Caco-2 (cell line): ENCODE measurements at regions not wholly inside any gene's neighbourhood (a gene's known extent, or its start where the extent isn't known, plus 50 kb on each side); places are given as distances from the start of the nearest gene placed in this dataset.
"Not testable (repeated sequence)": the region's sequence is repeated elsewhere in the genome, so short reads cannot be mapped to it uniquely, and the experiment has no call there.

Experiments used
- BruUV-seq: library from RNA; stranded (reverse); fragments of 400-500 nt; replicated peaks from 2 replicates; lab custom pipeline; 2021; lab: Mats Ljungman, UMichigan
- CTCF ChIA-PET: fragments of 300-600 bp; sonication (Branson Sonifier 250); formaldehyde crosslinking; loops from one replicate; lab custom pipeline; 2022; ENCODE audit warnings: antibody characterized with exemption; lab: Charles Lee
- POLR2A ChIA-PET: fragments of 300-600 bp; sonication (Branson Sonifier 250); formaldehyde crosslinking; loops from one replicate; lab custom pipeline; 2022; ENCODE audit warnings: antibody characterized with exemption; lab: Charles Lee
- DNase-seq, 2 experiments: peaks; one replicate each; pipeline versions ENCODE4 v3.0.0 to v3.0.0-alpha.2; 2020 to 2022
- H3K27me3 ChIP-seq: replicated peaks from 2 replicates; pipeline ENCODE4 v1.6.0; 2011; ENCODE audit warnings: low read length; ENCODE audit not compliant: control insufficient read depth, insufficient read depth
- H3K36me3 ChIP-seq: 2 replicates; pipeline ENCODE4 v1.5.1; 2011; ENCODE audit warnings: low read length; ENCODE audit not compliant: control insufficient read depth, insufficient read depth
- H3K4me1 ChIP-seq: fragments of 250-450 bp; sonication (Bioruptor Pico); 2 replicates; pipeline ENCODE4 v1.5.1; 2020; ENCODE audit warnings: mild to moderate bottlenecking
- H3K4me3 ChIP-seq: 2 replicates; pipeline ENCODE4 v1.5.1; 2011; ENCODE audit warnings: low read depth, mild to moderate bottlenecking, control low read depth, low read length
- H3K9me3 ChIP-seq: fragments of 250-450 bp; sonication (Bioruptor Pico); 2 replicates; pipeline ENCODE4 v1.5.1; 2020; ENCODE audit warnings: mild to moderate bottlenecking, moderate library complexity
- H3K27ac Mint-ChIP-seq: one replicate; pipeline ENCODE4 v1.8.0; 2022; ENCODE audit warnings: mixed read lengths; ENCODE audit not compliant: unreplicated experiment
- H3K27me3 Mint-ChIP-seq: one replicate; pipeline ENCODE4 v1.8.0; 2022; ENCODE audit warnings: mixed read lengths; ENCODE audit not compliant: insufficient read depth, unreplicated experiment
- H3K36me3 Mint-ChIP-seq: one replicate; pipeline ENCODE4 v1.8.0; 2022; ENCODE audit warnings: mild to moderate bottlenecking, mixed read lengths; ENCODE audit not compliant: insufficient read depth, unreplicated experiment
- H3K4me1 Mint-ChIP-seq: one replicate; pipeline ENCODE4 v1.8.0; 2022; ENCODE audit warnings: low read depth, mixed read lengths; ENCODE audit not compliant: unreplicated experiment
- H3K4me3 Mint-ChIP-seq: one replicate; pipeline ENCODE4 v1.8.0; 2022; ENCODE audit warnings: mild to moderate bottlenecking, moderate library complexity, mixed read lengths; ENCODE audit not compliant: unreplicated experiment
- H3K9me3 Mint-ChIP-seq: one replicate; pipeline ENCODE4 v1.8.0; 2022; ENCODE audit warnings: mixed read lengths; ENCODE audit not compliant: unreplicated experiment
- intact Hi-C: fragments of 100-400 bp; cut with micrococcal nuclease; formaldehyde crosslinking; loops from one replicate; pipeline ENCODE4 v1.10.0; 2022; ENCODE audit not compliant: unreplicated experiment

GRCh38 chr12:8282181-8282580 is 54.8 kb upstream of the FAM90A1 start:
- H3K27me3 Mint-ChIP-seq: peaks cover 16% of the 10 kb centered on the region
- H3K27me3 ChIP-seq, H3K27ac Mint-ChIP-seq, H3K36me3 Mint-ChIP-seq, H3K9me3 Mint-ChIP-seq, intact Hi-C loops, H3K4me1 ChIP-seq, BruUV-seq, POLR2A ChIA-PET, H3K4me3 ChIP-seq, H3K4me1 Mint-ChIP-seq, H3K9me3 ChIP-seq, H3K4me3 Mint-ChIP-seq, H3K36me3 ChIP-seq, DNase-seq: not testable (repeated sequence)
- CTCF ChIA-PET: interaction anchor here (0.6 kb wide), 1 partner anchor 111 kb away, joined by 3 read pairs; no protein-coding TSS in a partner anchor

GRCh38 chr12:8285681-8286080 is 58.3 kb upstream of the FAM90A1 start:
- H3K9me3 Mint-ChIP-seq, H3K36me3 Mint-ChIP-seq, H3K4me3 Mint-ChIP-seq, intact Hi-C loops, H3K4me1 Mint-ChIP-seq, H3K9me3 ChIP-seq, H3K36me3 ChIP-seq, H3K4me1 ChIP-seq, H3K27me3 Mint-ChIP-seq, H3K4me3 ChIP-seq, POLR2A ChIA-PET, BruUV-seq, H3K27me3 ChIP-seq, H3K27ac Mint-ChIP-seq: not testable (repeated sequence)
- CTCF ChIA-PET: interaction anchor here (0.7 kb wide), 1 partner anchor 49 kb away, joined by 3 read pairs; no protein-coding TSS in a partner anchor
- peak in 1 of 2 experiments; percentile 39 for DNase-seq

- H3K27me3 ChIP-seq, CTCF ChIA-PET, H3K4me1 Mint-ChIP-seq, DNase-seq, H3K4me1 ChIP-seq, H3K4me3 Mint-ChIP-seq, H3K27ac Mint-ChIP-seq, H3K36me3 Mint-ChIP-seq, BruUV-seq, intact Hi-C loops, H3K36me3 ChIP-seq, POLR2A ChIA-PET, H3K4me3 ChIP-seq, H3K9me3 ChIP-seq: not testable (repeated sequence)
- H3K9me3 Mint-ChIP-seq: peaks cover 11% of the 10 kb centered on the region
- H3K27me3 Mint-ChIP-seq: peaks cover 37% of the 10 kb centered on the region
Observed at GRCh38 chr12:8291764-8292163, 64.3 kb upstream of the FAM90A1 start.

- H3K4me1 ChIP-seq, H3K27me3 ChIP-seq, H3K27ac Mint-ChIP-seq, H3K4me1 Mint-ChIP-seq, H3K4me3 Mint-ChIP-seq, H3K36me3 ChIP-seq, H3K9me3 ChIP-seq, H3K36me3 Mint-ChIP-seq, POLR2A ChIA-PET, intact Hi-C loops, DNase-seq, H3K4me3 ChIP-seq, BruUV-seq, CTCF ChIA-PET: not testable (repeated sequence)
- Mint-ChIP-seq H3K9me3 (peaks cover 11% of the 10 kb centered on the region), H3K27me3 (peaks cover 37% of the 10 kb centered on the region)
Observed at GRCh38 chr12:8294662-8295061, 67.2 kb upstream of the FAM90A1 start.

- H3K9me3 Mint-ChIP-seq, intact Hi-C loops, H3K4me1 ChIP-seq, BruUV-seq, H3K27me3 ChIP-seq, H3K4me3 ChIP-seq, H3K9me3 ChIP-seq, DNase-seq, CTCF ChIA-PET, POLR2A ChIA-PET, H3K36me3 Mint-ChIP-seq, H3K27me3 Mint-ChIP-seq, H3K36me3 ChIP-seq, H3K4me3 Mint-ChIP-seq, H3K27ac Mint-ChIP-seq: not testable (repeated sequence)
- peaks cover 30% of the 10 kb centered on the region for H3K4me1 Mint-ChIP-seq
Observed at GRCh38 chr12:8308611-8309010, 81.2 kb upstream of the FAM90A1 start.

- peaks cover 37% of the 10 kb centered on the region for H3K4me1 Mint-ChIP-seq
- POLR2A ChIA-PET, BruUV-seq, H3K36me3 ChIP-seq, H3K27ac Mint-ChIP-seq, H3K9me3 Mint-ChIP-seq, H3K27me3 ChIP-seq, H3K27me3 Mint-ChIP-seq, H3K9me3 ChIP-seq, H3K36me3 Mint-ChIP-seq, H3K4me3 ChIP-seq, intact Hi-C loops, DNase-seq, H3K4me3 Mint-ChIP-seq, CTCF ChIA-PET: not testable (repeated sequence)
- peaks cover 22% of the 10 kb centered on the region for H3K4me1 ChIP-seq
Observed at GRCh38 chr12:8315997-8316396, 88.6 kb upstream of the FAM90A1 start.

GRCh38 chr12:8317675-8318074 is 90.3 kb upstream of the FAM90A1 start:
- Mint-ChIP-seq H3K27ac (peak overlapping the region; percentile 42), H3K4me1 (peaks cover 38% of the 10 kb centered on the region), H3K4me3 (peak overlapping the region; percentile 22)
- intact Hi-C loops, CTCF ChIA-PET, H3K36me3 Mint-ChIP-seq, H3K36me3 ChIP-seq, H3K4me3 ChIP-seq, H3K9me3 ChIP-seq, H3K27me3 Mint-ChIP-seq, H3K9me3 Mint-ChIP-seq, POLR2A ChIA-PET, H3K27me3 ChIP-seq, BruUV-seq: not testable (repeated sequence)
- peaks cover 22% of the 10 kb centered on the region for H3K4me1 ChIP-seq
- peak; percentile 51 to 74 for DNase-seq
